IMR-90 (cell line): ENCODE measurements at regions not wholly inside any gene's neighbourhood (a gene's known extent, or its start where the extent isn't known, plus 50 kb on each side); places are given as distances from the start of the nearest gene placed in this dataset.

Experiments
- ATAC-seq: fragments of 200-7000 bp; cut with Tn5 transposase; 2 replicates; pipeline ENCODE4 v1.9.1; 2020; ENCODE audit warnings: low read depth, mild to moderate bottlenecking, moderate library complexity
- BruUV-seq: library from RNA; stranded (reverse); fragments of 400-500 nt; replicated peaks from 2 replicates; lab custom pipeline; 2021; lab: Mats Ljungman, UMichigan
- CTCF ChIA-PET: fragments of 300-600 bp; formaldehyde crosslinking; extraction: SDS; loops from one replicate; lab custom pipeline; 2021; ENCODE audit warnings: antibody characterized with exemption; lab: Yijun Ruan, JAX
- POLR2A ChIA-PET: fragments of 300-600 bp; sonication (Branson Sonifier 250); formaldehyde crosslinking; loops from one replicate; lab custom pipeline; 2022; ENCODE audit warnings: antibody characterized with exemption; ENCODE audit not compliant: unreplicated experiment; lab: Charles Lee
- DNase-seq: peaks from one replicate; pipeline ENCODE4 v3.0.0; 2013
- H2AFZ ChIP-seq: replicated peaks from 2 replicates; pipeline ENCODE3; 2013; ENCODE audit warnings: low read length, mild to moderate bottlenecking; ENCODE audit not compliant: poor library complexity
- H2AK5ac ChIP-seq: 2 replicates; pipeline ENCODE4 v1.6.1; 2013; ENCODE audit warnings: low read depth, low read length, inconsistent platforms
- H2AK9ac ChIP-seq: replicated peaks from 2 replicates; pipeline ENCODE3; 2013; ENCODE audit warnings: mild to moderate bottlenecking, low read depth, low read length, moderate library complexity; ENCODE audit not compliant: poor library complexity
- H2BK120ac ChIP-seq: 2 replicates; pipeline ENCODE4 v1.6.1; 2013; ENCODE audit warnings: low read depth, low read length, inconsistent platforms
- H2BK15ac ChIP-seq: 3 replicates; pipeline ENCODE4 v1.6.1; 2013; ENCODE audit warnings: low read depth, low read length, inconsistent platforms
- H2BK20ac ChIP-seq: 2 replicates; pipeline ENCODE4 v1.6.1; 2013; ENCODE audit warnings: low read depth, mild to moderate bottlenecking, inconsistent platforms, low read length, moderate library complexity
- H2BK5ac ChIP-seq: 2 replicates; pipeline ENCODE4 v1.6.1; 2013; ENCODE audit warnings: mild to moderate bottlenecking, low read depth, low read length, inconsistent platforms; ENCODE audit not compliant: poor library complexity, severe bottlenecking
- H3K14ac ChIP-seq: replicated peaks from 2 replicates; pipeline ENCODE4 v1.6.1; 2013; ENCODE audit warnings: low read depth, low read length, inconsistent platforms
- H3K18ac ChIP-seq: 2 replicates; pipeline ENCODE4 v1.6.1; 2013; ENCODE audit warnings: low read depth, low read length, control low read depth
- H3K23ac ChIP-seq: 2 replicates; pipeline ENCODE4 v1.6.1; 2013; ENCODE audit warnings: low read depth, low read length, inconsistent platforms
- H3K27ac ChIP-seq: 2 replicates; pipeline ENCODE4 v1.5.1; 2013; ENCODE audit warnings: mild to moderate bottlenecking, control low read depth, low read length; ENCODE audit not compliant: insufficient read depth
- H3K27me3 ChIP-seq: 2 replicates; pipeline ENCODE4 v1.6.1; 2013; ENCODE audit warnings: low read length; ENCODE audit not compliant: control insufficient read depth, insufficient read depth
- H3K36me3 ChIP-seq: 2 replicates; pipeline ENCODE4 v1.6.1; 2013; ENCODE audit warnings: low read length, mixed read lengths; ENCODE audit not compliant: control insufficient read depth, insufficient read depth
- H3K4ac ChIP-seq: 2 replicates; pipeline ENCODE4 v1.6.1; 2013; ENCODE audit warnings: low read depth, low read length, inconsistent platforms
- H3K4me1 ChIP-seq: 2 replicates; pipeline ENCODE4 v1.6.1; 2013; ENCODE audit warnings: low read length, mixed read lengths; ENCODE audit not compliant: control insufficient read depth, insufficient read depth
- H3K4me2 ChIP-seq: 2 replicates; pipeline ENCODE4 v1.6.1; 2013; ENCODE audit warnings: low read depth, mild to moderate bottlenecking, control low read depth, low read length, moderate library complexity
- H3K4me3 ChIP-seq: 2 replicates; pipeline ENCODE4 v1.5.1; 2013; ENCODE audit warnings: low read depth, mild to moderate bottlenecking, control low read depth, low read length, moderate library complexity; ENCODE audit not compliant: insufficient read depth
- H3K56ac ChIP-seq: 2 replicates; pipeline ENCODE4 v1.6.1; 2013; ENCODE audit warnings: low read length, inconsistent platforms; ENCODE audit not compliant: insufficient read depth; ENCODE audit errors: extremely low read depth
- H3K79me1 ChIP-seq, 2 experiments: 2 replicates each; pipeline ENCODE4 v1.6.1; 2013; ENCODE audit warnings: low read length in 2 of 2, inconsistent platforms in 1 of 2, low read depth in 1 of 2
- H3K9ac ChIP-seq: 2 replicates; pipeline ENCODE4 v1.6.1; 2013; ENCODE audit warnings: low read depth, low read length, control low read depth
- H3K9me1 ChIP-seq: 2 replicates; pipeline ENCODE4 v1.6.1; 2013; ENCODE audit warnings: low read length, inconsistent platforms; ENCODE audit not compliant: insufficient read depth
- H3K9me3 ChIP-seq: 2 replicates; pipeline ENCODE4 v1.6.1; 2013; ENCODE audit warnings: low read length; ENCODE audit not compliant: control insufficient read depth, insufficient read depth
- H4K20me1 ChIP-seq: 2 replicates; pipeline ENCODE4 v1.6.1; 2013; ENCODE audit warnings: low read length, inconsistent platforms; ENCODE audit not compliant: insufficient read depth
- H4K5ac ChIP-seq: 2 replicates; pipeline ENCODE4 v1.6.1; 2013; ENCODE audit warnings: mild to moderate bottlenecking, low read depth, low read length, control low read depth
- H4K8ac ChIP-seq, 2 experiments: 2 replicates each; pipeline ENCODE4 v1.6.1; 2013; ENCODE audit warnings: low read depth in 2 of 2, low read length in 2 of 2, control low read depth in 1 of 2, inconsistent platforms in 1 of 2
- H4K91ac ChIP-seq: 2 replicates; pipeline ENCODE4 v1.6.1; 2013; ENCODE audit warnings: low read depth, low read length, inconsistent platforms; ENCODE audit not compliant: insufficient read depth
- CEBPB ChIP-seq: IDR thresholded peaks from 2 replicates; pipeline ENCODE4 v1.6.1; 2012; ENCODE audit warnings: low read depth, low read length, improper control_type of control experiment
- MAFK ChIP-seq: IDR thresholded peaks from 2 replicates; pipeline ENCODE4 v1.6.1; 2012; ENCODE audit warnings: low read depth, low read length, improper control_type of control experiment
- MAZ ChIP-seq: IDR thresholded peaks from 2 replicates; pipeline ENCODE4 v1.6.1; 2012; ENCODE audit warnings: low read depth, mild to moderate bottlenecking, low read length, improper control_type of control experiment, moderate library complexity, borderline replicate concordance
- NFE2L2 ChIP-seq: fragments of 150-350 bp; IDR thresholded peaks from 2 replicates; pipeline ENCODE4 v1.6.1; 2016; ENCODE audit warnings: low read depth, mild to moderate bottlenecking, low read length
- POLR2A ChIP-seq: IDR thresholded peaks from 2 replicates; pipeline ENCODE4 v1.6.1; 2012; ENCODE audit warnings: mild to moderate bottlenecking, low read depth, low read length
- SMC3 ChIP-seq: fragments of 150-350 bp; IDR thresholded peaks from 2 replicates; pipeline ENCODE4 v1.6.1; 2016; ENCODE audit warnings: low read depth, mild to moderate bottlenecking, antibody characterized with exemption, low read length, moderate library complexity
- WGBS, 2 experiments: methylation state at CpG; one replicate each; pipeline versions ENCODE4 v1.1.5 to v1.1.7; 2013; ENCODE audit warnings: missing lambda C conversion rate in 2 of 2; ENCODE audit not compliant: insufficient read length in 1 of 2; ENCODE audit errors: extremely low coverage in 2 of 2; 5-methylcytosine and 5-hydroxymethylcytosine counted together
- dilution Hi-C: fragments of 300-500 bp; cut with HindIII; formaldehyde crosslinking; loops from one replicate; pipeline ENCODE4 v1.14.3; 2018; ENCODE audit warnings: low sequenced_read_pairs; ENCODE audit not compliant: unreplicated experiment
- in situ Hi-C: fragments of 300-500 bp; cut with MboI; formaldehyde crosslinking; loops from 3 replicates; pipeline ENCODE4 v1.14.3; 2019; ENCODE audit warnings: low sequenced_read_pairs, inconsistent platforms, mixed read lengths
- intact Hi-C: fragments of 100-400 bp; cut with micrococcal nuclease; formaldehyde crosslinking; loops from 2 replicates; pipeline ENCODE4 v1.10.0; 2022

DNA sequence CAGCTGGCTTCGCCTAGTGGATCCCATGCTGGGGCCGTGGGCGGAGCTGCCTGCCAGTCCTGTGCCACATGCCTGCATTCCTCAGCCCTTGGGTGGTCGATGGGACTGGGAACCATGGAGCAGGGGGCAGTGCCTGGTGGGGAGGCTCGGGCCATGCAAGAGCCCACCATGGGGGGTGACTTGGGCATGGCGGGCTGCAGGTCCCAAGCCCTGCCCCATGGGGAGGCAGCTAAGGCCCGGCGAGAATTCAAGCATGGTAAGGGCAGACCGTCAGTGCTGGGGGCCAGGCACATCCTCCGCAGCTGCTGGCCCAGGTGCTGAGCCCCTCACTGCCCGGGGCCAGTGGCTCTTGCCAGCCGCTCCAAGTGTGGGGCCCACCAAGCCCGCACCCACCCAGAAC is 262.6 kb downstream of the CENPC start:
- ChIA-PET POLR2A (no interaction called here), CTCF (no interaction called here)
- no peak overlapping the region for H3K9ac ChIP-seq
- dilution Hi-C loops (no loop called here), in situ Hi-C loops (no loop called here), intact Hi-C loops (no loop called here)
- H4K8ac ChIP-seq = no peak overlapping the region
- H3K9me3 ChIP-seq = peaks cover 6% of the 10 kb centered on the region; the same call in 1 of the 2 replicates
- no peak overlapping the region for H3K23ac ChIP-seq
- H3K36me3 ChIP-seq = no peaks in the 10 kb centered on the region
- H2BK15ac ChIP-seq = no peak overlapping the region
- H3K79me1 ChIP-seq = no peaks in the 10 kb centered on the region
- H3K9me1 ChIP-seq = no peaks in the 10 kb centered on the region
- no peak overlapping the region for H2AK5ac ChIP-seq
- BruUV-seq = no TSS peak
- H3K27ac ChIP-seq = no peak overlapping the region
- no peak overlapping the region for H2AK9ac ChIP-seq
- 85% methylated on average over 4 of the region's 13 CpGs; no CpG with 5 or more reads in 1 of the 2 experiments for WGBS, 2 experiments
- H3K18ac ChIP-seq = no peak overlapping the region
- H3K56ac ChIP-seq = no peak overlapping the region
- H4K20me1 ChIP-seq = no peaks in the 10 kb centered on the region
- no peak overlapping the region for H2BK20ac ChIP-seq
- H3K27me3 ChIP-seq = no peaks in the 10 kb centered on the region
- H2BK120ac ChIP-seq = no peak overlapping the region
- ATAC-seq (no peak), DNase-seq (no peak)
- no peak overlapping the region for H3K4me3 ChIP-seq
- TF ChIP-seq MAFK (no peak), SMC3 (no peak), POLR2A (no peak), CEBPB (no peak), NFE2L2 (no peak), MAZ (no peak)
- no peak overlapping the region for H4K5ac ChIP-seq
- H3K4ac ChIP-seq = no peak overlapping the region
- H3K4me2 ChIP-seq = no peak overlapping the region
- no peak overlapping the region for H2BK5ac ChIP-seq
- H3K14ac ChIP-seq = no peak overlapping the region
- H2AFZ ChIP-seq = no peak overlapping the region
- H3K4me1 ChIP-seq = no peaks in the 10 kb centered on the region
- H4K91ac ChIP-seq = no peak overlapping the region
